Loucy (cell line): ENCODE measurements at regions not wholly inside any gene's neighbourhood (a gene's known extent, or its start where the extent isn't known, plus 50 kb on each side); places are given as distances from the start of the nearest gene placed in this dataset.

Experiments used
- H2AFZ ChIP-seq: fragments of 200-600 bp; sonication (generic); 2 replicates; pipeline ENCODE4 v1.6.0; 2016; ENCODE audit warnings: antibody characterized with exemption, mild to moderate bottlenecking, low read length, moderate library complexity
- H3F3A ChIP-seq: fragments of 200-600 bp; 2 replicates; pipeline ENCODE4 v1.6.0; 2016; ENCODE audit warnings: antibody characterized with exemption, low read depth, mild to moderate bottlenecking
- H3K27me3 ChIP-seq: fragments of 200-600 bp; sonication (generic); 2 replicates; pipeline ENCODE4 v1.6.1; 2014; ENCODE audit warnings: low read length, mild to moderate bottlenecking; ENCODE audit not compliant: insufficient read depth, poor library complexity, severe bottlenecking
- H3K36me3 ChIP-seq: fragments of 200-600 bp; sonication (generic); 2 replicates; pipeline ENCODE4 v1.6.1; 2016; ENCODE audit warnings: low read length; ENCODE audit not compliant: insufficient read depth
- H3K4me1 ChIP-seq: fragments of 200-600 bp; sonication (generic); 2 replicates; pipeline ENCODE4 v1.5.1; 2014; ENCODE audit warnings: low read length, mild to moderate bottlenecking; ENCODE audit not compliant: insufficient read depth, poor library complexity, severe bottlenecking
- H3K4me2 ChIP-seq: fragments of 200-600 bp; sonication (generic); 2 replicates; pipeline ENCODE4 v1.6.0; 2014; ENCODE audit warnings: antibody characterized with exemption, low read length, low read depth, mild to moderate bottlenecking; ENCODE audit not compliant: poor library complexity, severe bottlenecking
- H3K4me3 ChIP-seq: fragments of 200-600 bp; sonication (generic); 2 replicates; pipeline ENCODE4 v1.5.1; 2014; ENCODE audit warnings: low read length, mild to moderate bottlenecking, mixed read lengths; ENCODE audit not compliant: poor library complexity, severe bottlenecking
- H3K79me2 ChIP-seq: fragments of 200-600 bp; sonication (generic); 2 replicates; pipeline ENCODE4 v1.6.1; 2014; ENCODE audit warnings: low read length; ENCODE audit not compliant: insufficient read depth
- H3K9ac ChIP-seq: fragments of 200-600 bp; sonication (generic); 2 replicates; pipeline ENCODE4 v1.6.0; 2014; ENCODE audit warnings: mild to moderate bottlenecking, low read depth, low read length, moderate library complexity; ENCODE audit not compliant: poor library complexity, severe bottlenecking
- H3K9me2 ChIP-seq: fragments of 200-600 bp; sonication (generic); replicated peaks from 2 replicates; pipeline ENCODE4 v1.6.1; 2016; ENCODE audit warnings: low read depth, low read length, mixed read lengths
- H3K9me3 ChIP-seq: fragments of 200-600 bp; sonication (generic); 2 replicates; pipeline ENCODE4 v1.6.1; 2014; ENCODE audit warnings: mild to moderate bottlenecking, antibody characterized with exemption, low read length, low read depth; ENCODE audit not compliant: insufficient read depth
- H4K20me1 ChIP-seq: fragments of 200-600 bp; sonication (generic); 2 replicates; pipeline ENCODE4 v1.6.0; 2014; ENCODE audit warnings: antibody characterized with exemption, low read length, mild to moderate bottlenecking; ENCODE audit not compliant: insufficient read depth, poor library complexity, severe bottlenecking
- CTCF ChIP-seq: fragments of 200-600 bp; sonication (generic); conservative IDR thresholded peaks from 2 replicates; pipeline ENCODE4 v1.5.1; 2014; ENCODE audit warnings: mild to moderate bottlenecking, antibody characterized with exemption, low read length
- EZH2phosphoT487 ChIP-seq: fragments of 200-600 bp; IDR thresholded peaks from 2 replicates; pipeline ENCODE4 v1.6.1; 2018; ENCODE audit warnings: antibody characterized with exemption, mild to moderate bottlenecking, moderate library complexity, borderline replicate concordance

- H3K9me2 ChIP-seq: no peaks in the 10 kb centered on the region
- no peaks in the 10 kb centered on the region for H3K9me3 ChIP-seq
- no peaks in the 10 kb centered on the region for H3K79me2 ChIP-seq
- no peak overlapping the region for H2AFZ ChIP-seq
- no peaks in the 10 kb centered on the region for H3K27me3 ChIP-seq
- H3K36me3 ChIP-seq: no peaks in the 10 kb centered on the region
- no peaks in the 10 kb centered on the region for H3F3A ChIP-seq
- H4K20me1 ChIP-seq: no peaks in the 10 kb centered on the region
- H3K9ac ChIP-seq: no peak overlapping the region
- H3K4me2 ChIP-seq: no peak overlapping the region
- TF ChIP-seq EZH2phosphoT487 (no peak), CTCF (no peak)
- no peaks in the 10 kb centered on the region for H3K4me1 ChIP-seq
- no peak overlapping the region for H3K4me3 ChIP-seq
Measured at GRCh38 chr22:26830837-26831236, 173.4 kb downstream of the MIAT start.

GRCh38 chr22:26835023-26835422, 177.6 kb downstream of the MIAT start:
- H3K4me2 ChIP-seq: no peak overlapping the region
- no peak overlapping the region for H2AFZ ChIP-seq
- no peak overlapping the region for H3K4me3 ChIP-seq
- H3K9me2 ChIP-seq: no peaks in the 10 kb centered on the region
- H3F3A ChIP-seq: no peaks in the 10 kb centered on the region
- no peaks in the 10 kb centered on the region for H4K20me1 ChIP-seq
- H3K36me3 ChIP-seq: no peaks in the 10 kb centered on the region
- H3K4me1 ChIP-seq: no peaks in the 10 kb centered on the region
- no peaks in the 10 kb centered on the region for H3K9me3 ChIP-seq
- TF ChIP-seq EZH2phosphoT487 (no peak), CTCF (no peak)
- H3K9ac ChIP-seq: no peak overlapping the region
- no peaks in the 10 kb centered on the region for H3K79me2 ChIP-seq
- H3K27me3 ChIP-seq: no peaks in the 10 kb centered on the region

- Histone ChIP-seq H3K4me2 (no peak overlapping the region), H3K9me2 (no peaks in the 10 kb centered on the region), H3K9me3 (no peaks in the 10 kb centered on the region), H3K36me3 (no peaks in the 10 kb centered on the region), H3K4me1 (no peaks in the 10 kb centered on the region), H2AFZ (no peak overlapping the region), H4K20me1 (no peaks in the 10 kb centered on the region), H3K9ac (no peak overlapping the region), H3K79me2 (no peaks in the 10 kb centered on the region), H3F3A (no peaks in the 10 kb centered on the region), H3K4me3 (no peak overlapping the region), H3K27me3 (no peaks in the 10 kb centered on the region)
- TF ChIP-seq CTCF (peak; percentile 85), EZH2phosphoT487 (no peak)
Measured at GRCh38 chr22:26835929-26836528, 178.6 kb downstream of the MIAT start.
